Small intestine (tissue), 7 donors: ENCODE measurements at regions not wholly inside any gene's neighbourhood (a gene's known extent, or its start where the extent isn't known, plus 50 kb on each side); places are given as distances from the start of the nearest gene placed in this dataset.

Experiments
- DNase-seq, 2 donors: peaks; one replicate each; pipeline versions ENCODE4 v3.0.0 to v3.0.0-alpha.2; 2013
- FAIRE-seq: peaks from 2 replicates; lab custom pipeline; 2012; peaks lifted over from hg19 to GRCh38; lab: Jason Lieb, UNC
- H3K27ac ChIP-seq, 3 donors: one replicate each; pipeline ENCODE4 v1.5.1; 2013; ENCODE audit warnings: low read length in 2 of 3, mild to moderate bottlenecking in 2 of 3, control low read depth in 1 of 3, inconsistent platforms in 1 of 3, low read depth in 1 of 3, moderate library complexity in 1 of 3
- H3K27me3 ChIP-seq, 3 donors: one replicate each; pipeline ENCODE4 v1.6.1; 2013; ENCODE audit warnings: low read length in 3 of 3, inconsistent platforms in 1 of 3; ENCODE audit not compliant: control insufficient read depth in 3 of 3, insufficient read depth in 3 of 3
- H3K36me3 ChIP-seq, 3 donors: one replicate each; pipeline ENCODE4 v1.6.1; 2013; ENCODE audit warnings: low read length in 3 of 3, inconsistent platforms in 1 of 3, low read depth in 1 of 3, mild to moderate bottlenecking in 1 of 3, moderate library complexity in 1 of 3; ENCODE audit not compliant: control insufficient read depth in 3 of 3, insufficient read depth in 2 of 3
- H3K4me1 ChIP-seq, 3 donors: one replicate each; pipeline ENCODE4 v1.6.1; 2013; ENCODE audit warnings: low read length in 2 of 3, inconsistent platforms in 1 of 3, low read depth in 1 of 3, mild to moderate bottlenecking in 1 of 3, moderate library complexity in 1 of 3; ENCODE audit not compliant: control insufficient read depth in 3 of 3, insufficient read depth in 2 of 3
- H3K4me3 ChIP-seq, 3 donors: one replicate each; pipeline ENCODE4 v1.5.1; 2013; ENCODE audit warnings: low read length in 3 of 3, control low read depth in 1 of 3, inconsistent platforms in 1 of 3, low read depth in 1 of 3, mild to moderate bottlenecking in 1 of 3, moderate library complexity in 1 of 3
- H3K9me3 ChIP-seq, 2 donors: one replicate each; pipeline ENCODE4 v1.6.1; 2013; ENCODE audit warnings: low read depth in 1 of 2, low read length in 1 of 2; ENCODE audit not compliant: control insufficient read depth in 2 of 2, insufficient read depth in 1 of 2
- WGBS, 3 donors: extraction: QIAGEN DNeasy Blood & Tissue Kit; methylation state at CpG; one replicate each; pipeline ENCODE4 v1.1.7; 2013; 5-methylcytosine and 5-hydroxymethylcytosine counted together
- donor health status: healthy with polysubstance abuse.
- donor health status: control.
- donor health status: control.
- donor health status: Bipolar disorder and iron deficiency.
- donor health status: healthy.

DNA sequence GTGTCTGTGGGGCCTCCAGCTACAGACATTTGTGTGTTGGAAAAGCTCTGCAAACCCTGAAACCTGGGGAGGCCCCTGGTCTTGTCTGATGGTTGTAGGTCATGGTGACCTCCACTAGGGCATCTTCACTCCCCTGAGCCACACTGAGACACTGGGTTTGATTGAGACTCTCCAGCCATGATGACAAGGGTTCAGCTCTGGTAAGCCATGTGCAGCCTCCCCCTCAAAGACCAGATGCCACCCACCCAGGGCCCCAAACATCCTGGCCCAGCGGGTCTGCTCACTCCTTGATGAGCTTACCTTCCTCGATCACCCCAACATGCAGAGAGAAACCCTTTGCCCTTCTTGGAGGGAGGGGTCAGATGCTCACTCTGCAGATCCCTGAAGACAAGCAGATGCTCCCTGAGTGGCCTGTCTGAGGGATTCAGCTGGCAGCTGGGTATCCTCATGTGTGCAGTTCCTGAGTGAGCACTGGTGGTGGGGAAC is 101.6 kb downstream of the METRNL start:
- no peak for FAIRE-seq
- Histone ChIP-seq H3K9me3 (no peaks in the 10 kb centered on the region), H3K4me1 (no peaks in the 10 kb centered on the region), H3K4me3 (no peak overlapping the region), H3K27me3 (no peaks in the 10 kb centered on the region), H3K36me3 (no peaks in the 10 kb centered on the region), H3K27ac (no peak overlapping the region)
- WGBS, 3 donors = 66 to 81% (median 71%) methylated on average over 2 of the region's 2 CpGs
- no peak for DNase-seq

DNA sequence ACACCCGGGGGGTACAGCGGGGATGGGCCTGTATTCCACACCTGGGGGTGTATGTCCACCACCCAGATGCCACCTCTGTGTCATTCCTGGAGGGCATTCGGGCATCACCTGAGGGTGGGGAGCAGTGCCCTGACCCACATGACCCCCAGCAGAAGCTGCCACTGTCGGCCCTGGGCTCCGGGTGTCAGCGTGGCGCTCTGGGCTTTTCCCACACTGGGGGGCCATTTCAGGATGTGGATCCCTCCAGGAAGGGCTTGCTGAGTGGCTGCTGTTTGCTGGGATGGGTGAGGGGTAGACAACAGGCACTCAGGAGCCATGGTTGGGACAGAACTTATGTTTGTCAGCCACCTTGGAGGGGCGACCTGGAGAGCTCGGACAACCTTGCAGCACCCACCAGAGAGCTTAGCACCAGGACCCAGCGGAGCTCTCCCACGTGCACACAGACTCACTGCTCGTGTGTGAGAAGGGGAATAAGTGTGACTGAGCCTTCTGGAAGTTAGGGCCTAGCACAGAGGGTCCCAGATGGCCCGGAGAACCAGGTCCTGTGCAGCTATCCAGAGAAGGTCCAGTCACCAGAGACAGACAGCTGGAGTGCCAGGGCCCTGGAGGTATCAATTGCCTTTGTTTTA is 102.7 kb downstream of the METRNL start:
- Histone ChIP-seq H3K9me3 (no peaks in the 10 kb centered on the region), H3K36me3 (no peaks in the 10 kb centered on the region), H3K27me3 (no peaks in the 10 kb centered on the region), H3K4me3 (no peak overlapping the region), H3K4me1 (peaks cover 0 to 3% (median 0%) of the 10 kb centered on the region in 3 donors), H3K27ac (no peak overlapping the region)
- FAIRE-seq (no peak), DNase-seq (no peak)
- 83 to 86% (median 85%) methylated on average over 11 to 13 of the region's 13 CpGs for WGBS, 3 donors

DNA sequence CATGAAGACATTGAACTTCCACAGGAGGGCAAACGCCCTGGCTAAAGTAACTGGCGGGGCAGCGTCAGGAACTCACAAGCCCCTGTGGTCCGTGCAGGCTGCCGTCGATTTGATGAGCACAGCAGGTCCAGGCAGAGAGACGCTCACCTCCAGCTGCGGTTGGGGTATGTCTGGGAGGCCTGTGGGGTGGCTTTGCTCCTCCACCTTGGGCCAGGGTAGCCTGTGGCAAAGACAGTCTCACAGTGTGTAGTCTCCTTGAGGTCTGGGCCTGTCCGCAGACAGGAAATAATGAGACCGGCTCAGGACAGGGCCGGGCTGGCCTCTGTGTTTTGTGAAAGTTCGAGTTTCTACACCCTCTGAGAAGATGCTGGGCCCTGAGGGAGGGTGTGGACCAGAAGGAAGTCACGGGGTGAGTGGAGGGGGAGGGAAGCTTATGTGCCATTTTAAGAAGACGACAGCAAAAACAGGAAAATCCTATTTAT is 103.3 kb downstream of the METRNL start:
- FAIRE-seq = no peak
- no peak for DNase-seq
- Histone ChIP-seq H3K4me1 (peaks cover 0 to 3% (median 0%) of the 10 kb centered on the region in 3 donors), H3K4me3 (no peak overlapping the region), H3K27ac (no peak overlapping the region), H3K27me3 (no peaks in the 10 kb centered on the region), H3K36me3 (no peaks in the 10 kb centered on the region), H3K9me3 (no peaks in the 10 kb centered on the region)
- 72 to 82% (median 78%) methylated on average over 14 of the region's 14 CpGs for WGBS, 3 donors

GRCh38 chr17:83183145-83183948 is 103.9 kb downstream of the METRNL start:
- Histone ChIP-seq H3K4me3 (no peak overlapping the region), H3K4me1 (peaks cover 0 to 3% (median 0%) of the 10 kb centered on the region in 3 donors), H3K9me3 (no peaks in the 10 kb centered on the region), H3K27me3 (no peaks in the 10 kb centered on the region), H3K36me3 (no peaks in the 10 kb centered on the region), H3K27ac (no peak overlapping the region)
- FAIRE-seq = no peak
- 87 to 90% (median 88%) methylated on average over 28 of the region's 28 CpGs for WGBS, 3 donors
- no peak for DNase-seq

- WGBS, 3 donors = 53 to 74% (median 74%) methylated on average over 15 of the region's 15 CpGs
- H3K27ac ChIP-seq = no peak overlapping the region
- H3K36me3 ChIP-seq = no peaks in the 10 kb centered on the region
- FAIRE-seq = no peak
- H3K4me1 ChIP-seq = peaks cover 0 to 3% (median 0%) of the 10 kb centered on the region in 3 donors
- H3K9me3 ChIP-seq = no peaks in the 10 kb centered on the region
- DNase-seq = no peak
- H3K4me3 ChIP-seq = no peak overlapping the region
- H3K27me3 ChIP-seq = no peaks in the 10 kb centered on the region
These were observed 104.6 kb downstream of the METRNL start for GRCh38 chr17:83183951-83184506.

- Histone ChIP-seq H3K9me3 (no peaks in the 10 kb centered on the region), H3K27ac (no peak overlapping the region), H3K4me1 (peaks cover 0 to 6% (median 0%) of the 10 kb centered on the region in 3 donors), H3K36me3 (no peaks in the 10 kb centered on the region), H3K4me3 (no peak overlapping the region), H3K27me3 (no peaks in the 10 kb centered on the region)
- DNase-seq = no peak
- 87 to 95% (median 88%) methylated on average over 9 of the region's 9 CpGs for WGBS, 3 donors
- no peak for FAIRE-seq
These were observed 105.9 kb downstream of the METRNL start for GRCh38 chr17:83185023-83186002.

- no peaks in the 10 kb centered on the region for H3K36me3 ChIP-seq
- H3K27ac ChIP-seq = no peak overlapping the region
- H3K27me3 ChIP-seq = no peaks in the 10 kb centered on the region
- no peak overlapping the region for H3K4me3 ChIP-seq
- 12 to 25% (median 17%) methylated on average over 4 of the region's 4 CpGs for WGBS, 3 donors
- no peaks in the 10 kb centered on the region for H3K9me3 ChIP-seq
- DNase-seq = no peak
- no peak for FAIRE-seq
- peaks cover 0 to 6% (median 0%) of the 10 kb centered on the region in 3 donors for H3K4me1 ChIP-seq
These were observed 106.8 kb downstream of the METRNL start for GRCh38 chr17:83186226-83186625.
